Right atrium auricular region (tissue), 2 donors: ENCODE measurements at regions not wholly inside any gene's neighbourhood (a gene's known extent, or its start where the extent isn't known, plus 50 kb on each side); places are given as distances from the start of the nearest gene placed in this dataset.
A peak's percentile ranks its signal among the peaks of the same experiment; 100 is the strongest.

Experiments used
- DNase-seq: peaks from one replicate; pipeline ENCODE4 v3.0.0-alpha.2; 2019; ENCODE audit warnings: low spot score
- H3K27ac ChIP-seq, 2 donors: fragments of 200-600 bp; sonication (generic); 1 replicate in 1 of 2; 2 replicates in 1 of 2; pipeline ENCODE4 v1.5.1; 2016 to 2019
- H3K27me3 ChIP-seq, 2 donors: fragments of 200-600 bp; sonication (generic); one replicate each; pipeline versions ENCODE4 v1.5.1 to v1.6.0; 2017 to 2019
- H3K36me3 ChIP-seq: fragments of 200-600 bp; sonication (generic); one replicate; pipeline ENCODE4 v1.5.1; 2016
- H3K4me1 ChIP-seq, 2 donors: fragments of 200-600 bp; sonication (generic); one replicate each; pipeline versions ENCODE4 v1.5.1 to v1.6.0; 2017 to 2019
- H3K4me3 ChIP-seq, 2 donors: fragments of 200-600 bp; sonication (generic); 1 replicate in 1 of 2; 2 replicates in 1 of 2; pipeline ENCODE4 v1.5.1; 2017 to 2019; ENCODE audit warnings: mild to moderate bottlenecking in 1 of 2, moderate library complexity in 1 of 2
- H3K9me3 ChIP-seq, 2 donors: fragments of 200-600 bp; sonication (generic); one replicate each; pipeline ENCODE4 v1.5.1; 2019
- TF ChIP-seq, protein P1 (sequence below), 2 donors: fragments of 200-600 bp; sonication (generic); IDR thresholded peaks; one replicate each; pipeline ENCODE4 v1.5.1; 2019; ENCODE audit warnings: antibody characterized with exemption in 2 of 2

DNA sequence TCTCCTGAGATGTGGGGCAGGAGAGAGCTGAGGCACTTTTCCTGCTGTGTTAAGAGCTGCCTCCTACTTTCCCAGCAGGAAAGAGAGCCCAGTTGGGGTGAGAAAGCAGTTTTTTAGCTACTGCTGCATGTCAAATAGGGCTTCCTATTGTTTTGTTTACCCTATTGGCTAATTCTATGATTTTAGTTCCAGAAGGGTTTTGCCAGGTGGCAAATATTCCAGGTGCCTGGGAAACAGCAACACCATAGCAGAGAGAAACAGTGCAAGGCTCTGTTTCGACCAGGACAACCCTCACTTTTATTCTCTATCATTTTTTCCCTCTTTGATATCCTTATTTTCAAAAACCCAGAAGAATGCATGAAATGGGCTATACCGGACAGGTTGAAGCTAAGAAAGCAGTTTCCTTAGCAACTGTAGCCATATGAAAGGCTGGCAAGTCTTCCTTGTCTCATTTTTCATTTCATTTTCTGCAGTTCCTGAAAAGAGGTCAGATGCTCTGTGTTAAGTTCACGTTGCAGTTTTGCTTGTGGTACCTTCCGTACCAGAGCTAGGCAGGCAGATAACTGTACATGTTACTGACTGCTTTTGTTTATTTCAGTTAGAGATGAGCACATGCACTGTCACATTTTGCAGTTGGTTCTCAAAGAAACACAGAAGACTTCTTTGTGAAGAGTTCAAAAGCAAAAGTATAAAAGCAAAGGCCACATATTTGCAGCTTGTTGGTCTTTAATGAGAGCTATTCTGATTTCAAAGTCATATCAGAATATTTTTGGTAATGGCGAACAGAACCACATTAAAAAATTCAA is 84.8 kb downstream of the AQP4 start:
- H3K9me3 ChIP-seq, result no peaks in the 10 kb centered on the region
- H3K4me1 ChIP-seq, result no peaks in the 10 kb centered on the region
- no peak for DNase-seq

DNA sequence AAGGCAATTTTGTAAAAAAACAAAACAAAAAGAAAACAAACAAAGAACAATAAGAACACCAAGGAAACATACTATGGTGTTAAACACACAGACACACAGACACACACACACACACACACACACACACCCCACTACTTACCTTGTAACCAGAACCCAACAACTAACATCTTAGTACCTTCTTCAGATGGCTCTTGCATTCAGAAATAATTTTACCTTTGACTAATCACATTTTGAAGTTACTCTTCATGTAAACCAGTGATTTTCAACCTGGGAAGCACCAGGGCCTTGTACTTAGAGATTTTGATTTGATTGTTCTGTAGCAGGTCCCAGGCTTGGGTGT is 87.5 kb downstream of the AQP4 start:
- Histone ChIP-seq H3K4me3 (no peak overlapping the region), H3K9me3 (no peaks in the 10 kb centered on the region), H3K27me3 (no peaks in the 10 kb centered on the region), H3K4me1 (no peaks in the 10 kb centered on the region), H3K36me3 (no peaks in the 10 kb centered on the region), H3K27ac (no peak overlapping the region)
- no peak for DNase-seq
- TF ChIP-seq, protein P1, sequence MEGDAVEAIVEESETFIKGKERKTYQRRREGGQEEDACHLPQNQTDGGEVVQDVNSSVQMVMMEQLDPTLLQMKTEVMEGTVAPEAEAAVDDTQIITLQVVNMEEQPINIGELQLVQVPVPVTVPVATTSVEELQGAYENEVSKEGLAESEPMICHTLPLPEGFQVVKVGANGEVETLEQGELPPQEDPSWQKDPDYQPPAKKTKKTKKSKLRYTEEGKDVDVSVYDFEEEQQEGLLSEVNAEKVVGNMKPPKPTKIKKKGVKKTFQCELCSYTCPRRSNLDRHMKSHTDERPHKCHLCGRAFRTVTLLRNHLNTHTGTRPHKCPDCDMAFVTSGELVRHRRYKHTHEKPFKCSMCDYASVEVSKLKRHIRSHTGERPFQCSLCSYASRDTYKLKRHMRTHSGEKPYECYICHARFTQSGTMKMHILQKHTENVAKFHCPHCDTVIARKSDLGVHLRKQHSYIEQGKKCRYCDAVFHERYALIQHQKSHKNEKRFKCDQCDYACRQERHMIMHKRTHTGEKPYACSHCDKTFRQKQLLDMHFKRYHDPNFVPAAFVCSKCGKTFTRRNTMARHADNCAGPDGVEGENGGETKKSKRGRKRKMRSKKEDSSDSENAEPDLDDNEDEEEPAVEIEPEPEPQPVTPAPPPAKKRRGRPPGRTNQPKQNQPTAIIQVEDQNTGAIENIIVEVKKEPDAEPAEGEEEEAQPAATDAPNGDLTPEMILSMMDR (IDR thresholded peaks at IDR 0.05), result no peak

More for the DNA sequence above, 84.8 kb downstream of the AQP4 start:
- Histone ChIP-seq H3K36me3 (no peaks in the 10 kb centered on the region), H3K27ac (no peak overlapping the region), H3K4me3 (no peak overlapping the region), H3K27me3 (no peaks in the 10 kb centered on the region)
- TF ChIP-seq, protein P1 (IDR thresholded peaks at IDR 0.05), result no peak

DNA sequence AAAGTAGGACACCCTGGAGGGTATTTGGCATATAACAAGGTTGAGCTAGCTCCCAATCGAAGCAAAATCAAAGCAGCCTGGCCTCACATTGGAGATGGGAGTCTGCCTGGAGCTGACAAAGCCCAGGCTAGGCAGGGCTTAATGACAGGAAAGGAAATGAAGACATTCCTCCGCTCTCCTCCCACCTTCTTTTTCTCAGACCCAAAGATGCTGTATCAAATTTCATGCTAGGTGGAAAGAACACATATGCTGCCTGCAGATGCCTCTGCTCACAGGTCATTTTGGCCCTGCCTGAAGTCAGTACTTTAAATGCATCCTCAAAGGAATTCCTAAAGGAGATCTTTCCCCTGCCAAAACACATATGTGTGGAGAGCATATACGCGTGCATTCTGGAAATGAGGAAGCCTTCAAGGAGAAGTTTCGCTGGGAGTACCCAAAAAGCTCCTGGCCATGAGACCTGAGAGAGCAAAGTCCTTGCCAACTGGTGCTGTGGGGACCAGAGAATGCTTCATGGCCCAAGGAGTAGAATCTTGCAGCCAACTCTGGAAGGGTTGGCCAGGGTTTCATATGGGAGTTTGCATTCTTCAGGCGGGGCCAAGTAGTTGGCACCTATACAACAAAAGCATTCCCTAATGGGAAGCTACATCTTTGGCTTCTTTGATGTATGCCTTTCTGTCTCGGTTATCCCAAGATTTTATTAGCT is 88.0 kb downstream of the AQP4 start:
- Histone ChIP-seq H3K9me3 (no peaks in the 10 kb centered on the region), H3K27ac (no peak overlapping the region), H3K27me3 (no peaks in the 10 kb centered on the region), H3K36me3 (no peaks in the 10 kb centered on the region), H3K4me3 (no peak overlapping the region), H3K4me1 (no peaks in the 10 kb centered on the region)
- TF ChIP-seq, protein P1 (IDR thresholded peaks at IDR 0.05), result no peak
- DNase-seq, result no peak

- Histone ChIP-seq H3K36me3 (no peaks in the 10 kb centered on the region), H3K9me3 (no peaks in the 10 kb centered on the region), H3K4me3 (no peak overlapping the region), H3K27ac (no peak overlapping the region), H3K27me3 (no peaks in the 10 kb centered on the region), H3K4me1 (no peaks in the 10 kb centered on the region)
- TF ChIP-seq, protein P1 (IDR thresholded peaks at IDR 0.05), result no peak
- DNase-seq, result no peak
These were observed 92.8 kb downstream of the AQP4 start for GRCh38 chr18:26772691-26773090.

GRCh38 chr18:26771524-26771923 is 94.0 kb downstream of the AQP4 start:
- Histone ChIP-seq H3K27ac (no peak overlapping the region), H3K4me3 (no peak overlapping the region), H3K27me3 (no peaks in the 10 kb centered on the region), H3K4me1 (no peaks in the 10 kb centered on the region), H3K36me3 (no peaks in the 10 kb centered on the region), H3K9me3 (peaks cover 0 to 3% of the 10 kb centered on the region in 2 donors)
- TF ChIP-seq, protein P1 (IDR thresholded peaks at IDR 0.05), result peak; percentile 34 to 62
- DNase-seq, result no peak
